ENCODE measurements at regions not wholly inside any gene's neighbourhood (a gene's known extent, or its start where the extent isn't known, plus 50 kb on each side); places are given as distances from the start of the nearest gene placed in this dataset.

- no peak for DNase-seq
Observed at GRCh38 chr19:31988256-31988655, 357.2 kb upstream of the ZNF507 start.

- DNase-seq = no peak
Observed at GRCh38 chr19:31991984-31992655, 353.3 kb upstream of the ZNF507 start.

- no peak for DNase-seq
Observed at GRCh38 chr19:31992750-31993149, 352.7 kb upstream of the ZNF507 start.

DNA sequence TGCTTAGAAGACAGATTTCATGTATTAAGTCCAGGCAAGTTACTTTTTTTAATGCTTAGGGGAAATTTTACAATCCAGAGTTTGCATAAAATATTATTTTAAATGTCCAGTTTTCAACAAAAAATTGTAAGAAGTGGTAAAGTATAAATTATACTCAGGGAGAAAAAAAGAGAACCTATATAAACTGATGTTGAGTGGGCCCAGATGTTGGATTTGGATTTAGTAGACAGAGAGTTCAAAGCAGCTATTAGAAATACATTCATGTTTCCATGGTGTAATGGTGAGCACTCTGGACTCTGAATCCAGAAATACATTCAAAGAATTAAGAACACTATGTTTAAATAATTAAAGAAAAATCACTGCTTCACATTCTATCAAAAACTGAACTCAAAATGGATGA is 349.9 kb upstream of the ZNF507 start:
- DNase-seq = no peak

- no peak for DNase-seq
Observed at GRCh38 chr19:32010071-32010470, 335.3 kb upstream of the ZNF507 start.

GRCh38 chr19:32012206-32012605 is 333.2 kb upstream of the ZNF507 start:
- no peak for DNase-seq

GRCh38 chr19:32012886-32013631 is 332.4 kb upstream of the ZNF507 start:
- DNase-seq = no peak

- DNase-seq = no peak
Observed at GRCh38 chr19:32017176-32017953, 328.0 kb upstream of the ZNF507 start.

GRCh38 chr19:32018014-32018413 is 327.4 kb upstream of the ZNF507 start:
- no peak for DNase-seq

DNA sequence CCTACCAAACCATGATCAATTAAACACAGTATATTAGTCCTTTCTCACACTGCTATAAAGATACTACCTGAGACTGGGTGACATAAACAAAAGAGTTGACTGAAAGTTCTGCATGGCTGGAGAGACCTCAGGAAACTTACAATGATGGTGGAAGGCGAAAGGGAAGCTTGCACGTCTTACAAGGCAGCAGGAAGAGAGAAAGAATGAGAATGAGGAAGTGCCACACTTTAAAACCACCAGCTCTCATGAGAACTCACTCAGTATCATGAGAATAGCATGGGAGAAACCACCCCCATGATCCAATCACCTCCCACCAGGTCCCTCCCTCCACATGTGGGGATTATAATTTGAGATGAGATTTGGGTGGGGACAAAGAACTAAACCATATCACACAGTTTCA is 324.9 kb upstream of the ZNF507 start:
- DNase-seq = no peak

GRCh38 chr19:32022044-32022640 is 323.3 kb upstream of the ZNF507 start:
- no peak for DNase-seq

GRCh38 chr19:32022731-32023563 is 322.5 kb upstream of the ZNF507 start:
- no peak for DNase-seq

GRCh38 chr19:32023564-32023832 is 321.9 kb upstream of the ZNF507 start:
- no peak for DNase-seq

GRCh38 chr19:32029235-32029634 is 316.2 kb upstream of the ZNF507 start:
- no peak for DNase-seq

- DNase-seq = no peak
Observed at GRCh38 chr19:32032561-32032960, 312.8 kb upstream of the ZNF507 start.

DNA sequence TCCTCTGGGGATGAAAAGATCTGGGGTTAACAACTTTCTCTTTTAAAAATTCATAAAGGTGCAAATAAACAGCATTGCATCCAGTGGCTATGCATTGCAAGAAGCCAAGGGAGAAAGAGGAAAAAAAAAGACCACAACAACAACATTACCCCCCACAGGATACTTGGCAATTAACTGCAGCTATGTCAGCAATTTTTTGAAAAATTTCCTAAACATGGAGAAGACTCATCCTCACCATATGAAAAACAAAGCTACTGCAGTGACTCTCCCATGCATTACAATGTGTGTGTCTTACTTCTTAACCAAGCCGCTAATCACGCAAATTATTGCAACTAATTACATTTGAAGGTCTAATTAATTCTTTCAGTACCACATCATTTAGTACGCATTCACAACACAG is 309.8 kb upstream of the ZNF507 start:
- no peak for DNase-seq

DNA sequence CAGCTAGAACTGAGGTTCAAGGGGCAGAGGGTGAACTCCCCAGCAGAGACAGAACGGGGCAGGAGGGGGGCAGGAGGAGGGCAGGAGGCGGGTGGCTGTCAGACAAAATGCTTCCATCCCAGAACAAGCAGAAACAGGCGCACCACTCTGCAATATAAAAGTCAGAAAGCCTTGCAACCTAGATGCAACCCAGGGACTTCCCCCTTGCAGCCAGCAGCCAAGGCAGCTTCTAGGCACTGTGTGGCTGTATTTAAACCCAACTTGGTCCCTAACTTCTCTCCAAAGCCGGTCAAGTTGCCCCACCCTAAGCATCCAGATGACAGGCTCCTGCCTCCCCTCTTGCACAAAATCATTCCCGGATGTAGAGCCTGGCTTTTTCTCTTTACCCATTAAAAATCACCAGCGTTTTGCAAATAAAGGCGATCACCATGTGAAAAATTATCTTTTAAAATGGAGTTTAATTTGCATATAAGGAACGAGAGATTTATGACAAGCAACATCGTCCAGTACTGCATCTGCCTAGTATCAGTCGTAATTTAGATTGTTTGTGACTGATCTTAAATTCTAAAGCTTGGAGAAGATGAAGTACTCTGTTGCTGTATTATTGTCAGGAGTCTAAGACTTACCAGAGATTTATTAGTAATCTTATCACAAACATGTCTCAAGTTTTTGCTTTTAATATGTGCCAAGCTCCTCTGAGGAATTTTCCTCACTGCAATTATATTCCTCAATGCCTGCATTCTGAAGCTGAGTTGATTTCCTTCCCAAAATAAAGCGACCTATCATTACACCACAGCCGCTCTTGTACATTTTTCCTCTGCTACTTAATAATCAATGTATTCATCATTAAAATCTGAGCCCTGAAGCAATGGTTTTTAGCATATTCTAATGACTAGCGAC is 307.1 kb upstream of the ZNF507 start:
- DNase-seq = no peak

- no peak for DNase-seq
Observed at GRCh38 chr19:32038961-32039360, 306.4 kb upstream of the ZNF507 start.

DNA sequence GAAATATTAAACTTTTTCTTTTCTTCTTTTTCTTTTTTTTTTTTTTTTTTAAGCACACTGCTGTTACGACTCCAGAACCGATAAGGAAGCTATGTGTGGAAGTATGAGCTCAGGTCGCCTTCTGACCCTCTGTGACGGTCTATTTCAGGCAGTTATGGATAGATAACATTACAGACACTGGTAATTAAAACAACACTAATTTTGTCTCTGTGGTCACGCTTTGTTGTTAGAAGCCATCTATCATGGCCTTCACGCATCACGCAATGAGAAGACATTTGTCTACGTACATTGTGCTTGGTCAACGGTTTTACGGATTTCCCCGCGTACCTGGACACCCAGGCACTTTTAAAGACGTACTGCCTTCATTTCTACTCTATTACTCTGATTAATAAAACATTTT is 306.0 kb upstream of the ZNF507 start:
- DNase-seq = no peak

GRCh38 chr19:32040236-32040635 is 305.2 kb upstream of the ZNF507 start:
- no peak for DNase-seq

DNA sequence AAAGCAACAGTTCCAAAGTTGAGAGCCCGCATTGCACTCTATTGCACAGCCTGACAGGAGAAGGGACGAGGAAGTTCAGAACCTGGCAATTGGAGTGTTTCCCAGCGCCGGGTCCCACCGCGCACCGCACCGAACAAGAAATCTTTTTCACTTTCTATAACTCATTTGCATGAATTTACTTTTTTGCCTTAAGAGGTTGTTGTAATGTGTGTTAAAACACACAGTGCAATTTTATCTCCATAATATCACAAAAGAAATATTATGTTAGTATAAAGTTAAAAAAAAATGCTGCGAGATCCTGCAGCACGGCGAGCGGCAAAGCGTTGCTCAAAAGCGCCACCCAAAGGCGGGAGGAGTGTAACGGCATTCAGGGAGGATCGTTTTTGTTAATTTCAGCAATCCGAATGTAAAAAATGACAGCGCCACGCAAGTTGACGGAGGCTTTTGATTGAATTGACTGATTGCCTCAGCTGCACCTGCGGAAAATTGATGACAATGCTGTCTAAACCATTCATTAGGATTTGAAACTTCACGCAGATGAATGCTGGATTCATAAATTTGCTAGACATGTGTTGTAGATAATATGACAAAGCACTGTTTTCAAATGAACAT is 303.6 kb upstream of the ZNF507 start:
- DNase-seq = no peak
